ENCODE measurements at regions not wholly inside any gene's neighbourhood (a gene's known extent, or its start where the extent isn't known, plus 50 kb on each side); places are given as distances from the start of the nearest gene placed in this dataset.

DNA sequence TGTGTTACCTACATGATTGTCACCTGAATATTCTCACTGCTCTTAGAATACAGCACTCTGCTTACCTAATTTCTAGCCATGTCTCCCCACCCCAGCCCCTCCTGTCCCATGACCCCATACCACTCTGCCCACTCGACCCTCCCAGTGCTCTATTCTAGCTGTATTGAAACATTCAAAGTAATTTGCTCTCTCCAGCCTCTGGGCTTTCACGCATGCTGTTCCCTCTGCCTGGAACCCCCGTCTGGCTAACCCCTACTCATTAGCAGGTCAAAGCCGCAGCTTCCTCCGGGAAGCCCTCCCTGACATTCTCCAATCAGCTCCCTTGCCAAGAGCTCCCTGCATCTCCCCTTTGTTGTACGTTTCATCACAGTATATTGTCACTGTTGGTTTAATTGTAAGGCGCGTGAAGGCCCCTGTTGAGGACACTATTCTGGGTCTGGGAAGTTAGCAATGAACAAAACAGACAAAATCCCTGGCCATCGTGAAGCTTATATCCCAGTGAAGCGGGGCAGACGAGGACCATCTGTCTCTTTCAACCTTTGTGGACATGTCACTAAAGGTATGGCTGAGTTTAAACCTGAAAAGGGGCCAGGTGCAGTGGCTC, 72.3 kb upstream of the LHX1 start:
- TF ChIP-seq, protein P1, sequence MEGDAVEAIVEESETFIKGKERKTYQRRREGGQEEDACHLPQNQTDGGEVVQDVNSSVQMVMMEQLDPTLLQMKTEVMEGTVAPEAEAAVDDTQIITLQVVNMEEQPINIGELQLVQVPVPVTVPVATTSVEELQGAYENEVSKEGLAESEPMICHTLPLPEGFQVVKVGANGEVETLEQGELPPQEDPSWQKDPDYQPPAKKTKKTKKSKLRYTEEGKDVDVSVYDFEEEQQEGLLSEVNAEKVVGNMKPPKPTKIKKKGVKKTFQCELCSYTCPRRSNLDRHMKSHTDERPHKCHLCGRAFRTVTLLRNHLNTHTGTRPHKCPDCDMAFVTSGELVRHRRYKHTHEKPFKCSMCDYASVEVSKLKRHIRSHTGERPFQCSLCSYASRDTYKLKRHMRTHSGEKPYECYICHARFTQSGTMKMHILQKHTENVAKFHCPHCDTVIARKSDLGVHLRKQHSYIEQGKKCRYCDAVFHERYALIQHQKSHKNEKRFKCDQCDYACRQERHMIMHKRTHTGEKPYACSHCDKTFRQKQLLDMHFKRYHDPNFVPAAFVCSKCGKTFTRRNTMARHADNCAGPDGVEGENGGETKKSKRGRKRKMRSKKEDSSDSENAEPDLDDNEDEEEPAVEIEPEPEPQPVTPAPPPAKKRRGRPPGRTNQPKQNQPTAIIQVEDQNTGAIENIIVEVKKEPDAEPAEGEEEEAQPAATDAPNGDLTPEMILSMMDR (IDR thresholded peaks at IDR 0.05; ENCODE audit: low read depth, low read length, poor library complexity, severe bottlenecking): no peak
- TF ChIP-seq EZH2phosphoT487 (IDR thresholded peaks at IDR 0.05; ENCODE audit: borderline replicate concordance, low read length): no peak
